Endothelial cell of umbilical vein (primary cell): ENCODE measurements at regions not wholly inside any gene's neighbourhood (a gene's known extent, or its start where the extent isn't known, plus 50 kb on each side); places are given as distances from the start of the nearest gene placed in this dataset.

Experiments
- BruUV-seq: library from RNA; stranded (reverse); fragments of 400-500 nt; replicated peaks from 2 replicates; lab custom pipeline; 2021; lab: Mats Ljungman, UMichigan
- CTCF ChIA-PET: fragments of 300-600, 350-600 bp; sonication (Branson Sonifier 250); formaldehyde crosslinking; loops from one replicate; lab custom pipeline; 2021; ENCODE audit warnings: antibody characterized with exemption, inconsistent platforms; lab: Charles Lee
- POLR2A ChIA-PET: fragments of 300-600, 350-600 bp; sonication (Branson Sonifier 250); formaldehyde crosslinking; loops from one replicate; lab custom pipeline; 2021; ENCODE audit warnings: antibody characterized with exemption, inconsistent platforms; lab: Charles Lee
- DNase-seq: peaks from one replicate; pipeline ENCODE4 v3.0.0-alpha.2; 2011; ENCODE audit warnings: low read depth, low spot score
- FAIRE-seq: peaks from 2 replicates; lab custom pipeline; 2011; peaks lifted over from hg19 to GRCh38; lab: Jason Lieb, UNC
- H2AFZ ChIP-seq: 2 replicates; pipeline ENCODE4 v1.6.0; 2012; ENCODE audit warnings: low read depth, low read length, control low read depth, inconsistent platforms
- H3K27ac ChIP-seq: 2 replicates; pipeline ENCODE4 v1.5.1; 2011; ENCODE audit warnings: low read depth, mild to moderate bottlenecking, control low read depth, low read length, moderate library complexity; ENCODE audit not compliant: insufficient read depth
- H3K27me3 ChIP-seq, 2 experiments: 2 replicates each; pipeline versions ENCODE4 v1.6.0 to v1.6.1; 2011; ENCODE audit warnings: low read length in 2 of 2, mixed read lengths in 1 of 2; ENCODE audit not compliant: control insufficient read depth in 2 of 2, insufficient read depth in 2 of 2
- H3K36me3 ChIP-seq, 2 experiments: 2 replicates in 1 of 2; 3 replicates in 1 of 2; pipeline ENCODE4 v1.5.1; 2011; ENCODE audit warnings: low read length in 2 of 2, mild to moderate bottlenecking in 1 of 2, moderate library complexity in 1 of 2; ENCODE audit not compliant: control insufficient read depth in 2 of 2, insufficient read depth in 2 of 2; ENCODE audit errors: extremely low read depth in 1 of 2
- H3K4me1 ChIP-seq: 3 replicates; pipeline ENCODE4 v1.5.1; 2011; ENCODE audit warnings: mild to moderate bottlenecking, low read length; ENCODE audit not compliant: control insufficient read depth, insufficient read depth; ENCODE audit errors: extremely low read depth
- H3K4me2 ChIP-seq: 2 replicates; pipeline ENCODE4 v1.6.1; 2011; ENCODE audit warnings: low read length, control low read depth, mixed read lengths; ENCODE audit not compliant: insufficient read depth
- H3K4me3 ChIP-seq, 3 experiments: fragments of 200-600 bp in 1 of 3; sonication (generic), shearing (Covaris generic) in 1 of 3; replicated peaks in 1 of 3; 2 replicates each; pipeline ENCODE4 v1.5.1; 2011 to 2016; ENCODE audit warnings: control low read depth in 3 of 3, low read length in 3 of 3, mild to moderate bottlenecking in 2 of 3, inconsistent platforms in 1 of 3, low read depth in 1 of 3, moderate library complexity in 1 of 3; ENCODE audit not compliant: insufficient read depth in 1 of 3
- H3K79me2 ChIP-seq: 2 replicates; pipeline ENCODE4 v1.6.0; 2012; ENCODE audit warnings: low read length, inconsistent platforms; ENCODE audit not compliant: control insufficient read depth, insufficient read depth
- H3K9ac ChIP-seq: replicated peaks from 2 replicates; pipeline ENCODE3; 2011; ENCODE audit warnings: low read length, control low read depth; ENCODE audit not compliant: insufficient read depth; ENCODE audit errors: extremely low read depth
- H3K9me1 ChIP-seq: replicated peaks from 3 replicates; pipeline ENCODE4 v1.6.0; 2011; ENCODE audit warnings: mild to moderate bottlenecking, low read length; ENCODE audit not compliant: control insufficient read depth, insufficient read depth; ENCODE audit errors: extremely low read depth
- H3K9me3 ChIP-seq: replicated peaks from 2 replicates; pipeline ENCODE4 v1.5.1; 2012; ENCODE audit warnings: low read length, inconsistent platforms; ENCODE audit not compliant: control insufficient read depth, insufficient read depth
- H4K20me1 ChIP-seq: replicated peaks from 2 replicates; pipeline ENCODE3; 2011; ENCODE audit warnings: mild to moderate bottlenecking, low read length; ENCODE audit not compliant: control insufficient read depth, insufficient read depth; ENCODE audit errors: extremely low read depth
- CTCF ChIP-seq, 2 donors: IDR thresholded peaks; 1 replicate in 1 of 2; 2 replicates in 1 of 2; pipeline ENCODE4 v1.5.1; 2011; ENCODE audit warnings: low read length in 2 of 2, mild to moderate bottlenecking in 2 of 2, moderate library complexity in 2 of 2, control low read depth in 1 of 2, inconsistent platforms in 1 of 2, low read depth in 1 of 2; ENCODE audit not compliant: insufficient read depth in 1 of 2; ENCODE audit errors: extremely low read depth in 1 of 2
- EZH2 ChIP-seq: IDR thresholded peaks from 2 replicates; pipeline ENCODE4 v1.6.1; 2012; ENCODE audit warnings: borderline replicate concordance, low read depth, mild to moderate bottlenecking, moderate library complexity, low read length, inconsistent platforms; ENCODE audit not compliant: severe bottlenecking
- FOS ChIP-seq: IDR thresholded peaks from 2 replicates; pipeline ENCODE4 v1.6.1; 2011; ENCODE audit warnings: mild to moderate bottlenecking, low read length, moderate library complexity, borderline replicate concordance; ENCODE audit not compliant: insufficient read depth
- GATA2 ChIP-seq: IDR thresholded peaks from 2 replicates; pipeline ENCODE4 v1.7.0; 2011; ENCODE audit warnings: low read depth, mild to moderate bottlenecking, moderate library complexity, mixed read lengths, low read length; ENCODE audit not compliant: insufficient read length, insufficient read depth
- JUN ChIP-seq: IDR thresholded peaks from 2 replicates; pipeline ENCODE4 v1.6.1; 2011; ENCODE audit warnings: borderline replicate concordance, low read depth; ENCODE audit not compliant: insufficient read length, insufficient read depth
- MAX ChIP-seq: IDR thresholded peaks from 2 replicates; pipeline ENCODE4 v1.6.1; 2011; ENCODE audit not compliant: insufficient read depth, insufficient read length
- MYC ChIP-seq: IDR thresholded peaks from one replicate; pipeline ENCODE4 v1.6.1; 2011; ENCODE audit warnings: mild to moderate bottlenecking, low read depth, low read length
- POLR2A ChIP-seq: IDR thresholded peaks from 2 replicates; pipeline ENCODE4 v1.6.1; 2012; ENCODE audit warnings: low read depth, mild to moderate bottlenecking, control low read depth, low read length
- POLR2AphosphoS5 ChIP-seq: IDR thresholded peaks from 2 replicates; pipeline ENCODE4 v1.6.1; 2012; ENCODE audit warnings: low read depth, mild to moderate bottlenecking, control low read depth, low read length, moderate library complexity; ENCODE audit not compliant: insufficient read depth
- dilution Hi-C: fragments of 300-500 bp; cut with MboI; formaldehyde crosslinking; loops from one replicate; pipeline ENCODE4 v1.15.0; 2019; ENCODE audit warnings: low sequenced_read_pairs; ENCODE audit not compliant: extremely low pct_ligation_motif_present
- intact Hi-C: fragments of 100-400 bp; cut with micrococcal nuclease; formaldehyde crosslinking; loops from one replicate; pipeline ENCODE4 v1.10.0; 2022

- FAIRE-seq (no peak), DNase-seq (no peak)
- H3K9ac ChIP-seq, result no peak overlapping the region
- H3K9me3 ChIP-seq, result peaks cover 8% of the 10 kb centered on the region
- no peak overlapping the region for H3K4me2 ChIP-seq
- TF ChIP-seq JUN, result no peak
- no peak for TF ChIP-seq MYC
- TF ChIP-seq CTCF (IDR thresholded peaks at IDR 0.05; ENCODE audit: extremely low read depth in 1 of 2, insufficient read depth in 1 of 2, low read depth in 1 of 2, low read length in 2 of 2), result no peak
- TF ChIP-seq GATA2, result no peak
- TF ChIP-seq POLR2AphosphoS5, result no peak
- TF ChIP-seq EZH2, result no peak
- no peak for TF ChIP-seq FOS
- TF ChIP-seq MAX, result no peak
- TF ChIP-seq POLR2A, result no peak
- CTCF ChIA-PET, result no interaction called here
- no peaks in the 10 kb centered on the region for H3K36me3 ChIP-seq
- POLR2A ChIA-PET, result no interaction called here
- no peaks in the 10 kb centered on the region for H3K79me2 ChIP-seq
- no TSS peak for BruUV-seq
- no peaks in the 10 kb centered on the region for H3K4me1 ChIP-seq
- H3K9me1 ChIP-seq, result no peaks in the 10 kb centered on the region
- no peaks in the 10 kb centered on the region for H3K27me3 ChIP-seq
- dilution Hi-C loops (no loop called here), intact Hi-C loops (no loop called here)
- H4K20me1 ChIP-seq, result no peaks in the 10 kb centered on the region
- no peak overlapping the region for H3K4me3 ChIP-seq
- no peak overlapping the region for H2AFZ ChIP-seq
- H3K27ac ChIP-seq, result no peak overlapping the region
Measured at GRCh38 chr22:49035818-49036457, 791.7 kb downstream of the BRD1 start.
